GM21381 (cell line): ENCODE measurements at regions not wholly inside any gene's neighbourhood (a gene's known extent, or its start where the extent isn't known, plus 50 kb on each side); places are given as distances from the start of the nearest gene placed in this dataset.
"Not testable (repeated sequence)": the region's sequence is repeated elsewhere in the genome, so short reads cannot be mapped to it uniquely, and the experiment has no call there.

Source experiments
- ATAC-seq: cut with Tn5 transposase; IDR thresholded peaks from one replicate; pipeline ENCODE4 v1.9.1; 2021; ENCODE audit warnings: mild to moderate bottlenecking, moderate library complexity; ENCODE audit not compliant: unreplicated experiment

GRCh38 chr11:116070520-116070919 lies 566.3 kb upstream of the CADM1 start:
- ATAC-seq, result no peak

GRCh38 chr11:116066777-116067176 lies 562.6 kb upstream of the CADM1 start:
- no peak for ATAC-seq

GRCh38 chr11:116065986-116066385 lies 561.8 kb upstream of the CADM1 start:
- no peak for ATAC-seq

- ATAC-seq, result no peak
These were observed 561.1 kb upstream of the CADM1 start for GRCh38 chr11:116065191-116065895.

DNA sequence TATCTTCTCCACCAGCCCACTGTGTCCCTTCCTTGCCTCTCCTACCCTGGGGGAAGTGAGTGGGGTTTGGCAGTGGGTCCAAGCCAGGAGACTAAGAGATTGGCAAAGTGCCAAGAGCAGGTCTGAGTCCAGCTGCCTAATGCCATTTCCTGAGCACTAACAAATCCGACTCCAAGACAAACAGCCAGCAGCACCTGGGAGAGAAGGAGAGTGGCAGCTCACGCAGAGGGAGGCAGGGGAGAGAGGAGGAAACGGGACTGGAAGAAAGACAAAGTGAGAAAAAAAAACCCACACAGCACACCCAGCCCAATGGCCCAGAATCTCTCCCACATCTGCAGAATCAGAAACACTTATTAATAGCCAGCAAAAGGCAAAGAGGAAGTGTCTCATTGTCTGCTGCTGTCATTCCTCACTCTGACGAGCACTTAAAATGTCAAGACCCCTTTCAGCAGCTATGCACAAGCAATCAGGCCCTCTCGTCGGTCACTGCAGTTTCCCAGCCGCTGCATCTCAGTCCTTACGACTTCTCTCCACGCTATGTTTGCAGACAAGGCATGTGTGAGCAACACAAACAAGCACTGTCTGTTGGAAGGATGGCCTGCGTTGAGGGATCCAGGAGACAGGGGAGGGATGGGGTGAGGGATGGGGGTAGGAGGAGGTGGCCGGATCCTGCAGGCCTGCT lies 558.4 kb upstream of the CADM1 start:
- ATAC-seq, result no peak

DNA sequence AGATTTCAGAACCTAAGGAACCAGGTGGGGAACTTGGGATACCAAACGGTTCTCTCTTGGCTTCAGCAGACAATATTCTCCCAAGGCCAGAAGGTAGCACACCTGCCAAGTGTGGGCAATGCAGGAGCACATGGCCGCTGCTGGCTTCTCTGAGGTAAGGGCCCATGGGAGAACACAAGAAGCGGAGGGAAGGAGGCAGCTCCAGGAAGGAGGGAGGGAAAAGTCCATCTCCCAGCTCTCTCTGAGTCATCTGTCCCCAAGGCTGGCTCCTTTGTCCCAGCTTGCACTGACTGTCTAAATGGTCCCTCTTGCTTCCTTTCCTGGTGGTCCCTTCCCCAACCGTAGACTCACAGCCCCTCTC lies 557.9 kb upstream of the CADM1 start:
- ATAC-seq, result no peak

DNA sequence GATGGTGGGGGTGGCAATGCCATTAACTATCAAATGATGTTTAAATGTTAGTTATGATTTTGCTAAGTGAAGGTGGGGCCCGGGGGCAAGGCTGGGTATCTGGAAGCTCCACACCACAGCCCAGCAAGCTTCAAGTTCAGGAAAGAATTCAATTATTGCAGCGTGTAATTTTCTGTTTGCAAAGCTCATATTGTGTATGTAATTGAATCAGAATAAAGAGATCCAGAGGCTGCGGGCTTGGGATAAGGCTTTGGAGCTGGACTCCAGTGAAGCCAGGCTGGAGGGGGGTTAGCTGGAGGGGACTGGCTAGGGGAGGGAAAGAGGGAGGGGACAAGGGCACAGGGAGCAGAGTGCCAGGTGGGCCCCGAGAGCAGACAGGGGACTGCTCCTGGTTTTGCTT lies 557.1 kb upstream of the CADM1 start:
- ATAC-seq, result no peak

DNA sequence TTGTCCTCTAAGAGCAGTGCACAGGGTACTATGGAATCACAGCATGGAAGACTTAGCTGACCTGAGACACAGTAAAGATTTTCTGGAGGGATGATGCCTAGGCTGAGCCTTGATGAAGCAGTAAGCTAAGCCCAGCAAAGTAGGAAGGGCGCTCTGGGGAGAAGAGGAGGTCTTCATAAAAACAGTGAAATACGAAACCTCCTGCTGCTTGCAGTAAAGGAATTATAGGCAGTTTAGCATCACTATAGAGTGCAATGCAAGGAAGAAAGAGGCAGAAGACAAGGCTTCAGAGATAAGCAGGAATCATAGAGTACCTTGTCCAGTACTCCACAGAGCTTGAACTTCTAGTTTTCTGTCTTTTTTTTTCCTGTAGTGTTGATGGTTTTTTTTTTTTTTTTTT lies 555.7 kb upstream of the CADM1 start:
- ATAC-seq, result no peak

GRCh38 chr11:116057000-116057399 lies 552.8 kb upstream of the CADM1 start:
- no peak for ATAC-seq

- no peak for ATAC-seq
These were observed 550.8 kb upstream of the CADM1 start for GRCh38 chr11:116055064-116055463.

DNA sequence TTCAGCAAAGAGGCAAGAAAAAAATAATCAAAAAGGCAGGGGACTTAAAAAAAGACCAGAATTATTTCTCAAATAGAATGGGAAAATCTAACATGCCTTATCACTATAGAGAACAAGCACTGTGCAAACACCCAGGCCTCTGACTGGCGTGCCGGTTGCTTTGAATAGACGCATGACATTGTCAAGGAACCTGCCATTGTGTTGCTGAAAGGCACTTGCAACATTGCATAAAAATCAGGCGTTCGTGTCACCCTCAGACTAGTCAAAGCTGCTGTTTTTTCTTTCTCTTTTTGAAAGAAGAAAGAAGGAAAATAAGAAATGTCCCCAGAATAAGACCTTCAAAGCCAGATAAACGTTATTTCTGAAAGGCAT lies 549.3 kb upstream of the CADM1 start:
- no peak for ATAC-seq

DNA sequence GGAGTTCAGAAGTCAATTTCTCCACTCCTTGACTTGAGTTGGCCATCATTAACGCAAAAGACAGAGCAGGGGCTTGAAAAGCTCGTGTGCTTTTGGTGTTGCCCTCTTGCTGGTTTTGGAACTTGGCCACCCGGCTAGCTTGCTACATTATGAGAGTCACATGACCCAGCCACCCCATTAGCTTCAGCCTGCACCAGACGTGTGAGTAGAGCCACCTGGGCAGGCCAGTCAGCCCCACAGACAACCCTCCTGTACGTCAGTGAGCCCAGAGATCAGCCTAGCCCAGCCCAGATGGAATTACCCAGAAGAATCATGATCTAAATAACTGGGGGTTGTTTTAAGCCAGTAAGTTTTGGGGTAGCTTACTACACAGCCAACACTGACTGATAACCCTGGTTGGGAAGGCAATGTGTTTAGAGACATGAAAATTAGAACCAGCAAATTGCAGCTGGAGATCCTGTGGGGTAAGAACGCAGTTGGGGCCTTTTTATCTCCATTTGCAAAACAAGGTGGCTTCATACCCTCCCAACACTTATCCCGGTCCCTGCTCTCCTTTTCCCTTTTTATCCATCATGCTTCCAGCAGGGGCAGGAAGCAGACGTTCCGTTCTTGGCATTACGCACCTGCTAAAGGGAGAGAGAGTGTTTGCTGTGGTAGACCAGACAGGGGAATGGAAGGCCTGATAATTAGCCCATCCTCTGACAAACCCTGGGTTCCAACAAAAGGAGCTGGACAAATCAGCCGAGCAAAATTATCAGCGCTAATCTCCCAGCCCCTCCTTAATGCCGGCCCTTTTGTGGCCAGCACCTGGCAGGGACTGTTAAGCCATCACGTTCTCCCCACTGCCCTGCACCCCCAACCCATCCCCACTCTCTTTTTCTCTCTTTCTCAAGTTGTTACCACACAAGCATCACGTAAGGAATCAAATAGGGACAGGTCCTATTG lies 548.7 kb upstream of the CADM1 start:
- ATAC-seq, result no peak

DNA sequence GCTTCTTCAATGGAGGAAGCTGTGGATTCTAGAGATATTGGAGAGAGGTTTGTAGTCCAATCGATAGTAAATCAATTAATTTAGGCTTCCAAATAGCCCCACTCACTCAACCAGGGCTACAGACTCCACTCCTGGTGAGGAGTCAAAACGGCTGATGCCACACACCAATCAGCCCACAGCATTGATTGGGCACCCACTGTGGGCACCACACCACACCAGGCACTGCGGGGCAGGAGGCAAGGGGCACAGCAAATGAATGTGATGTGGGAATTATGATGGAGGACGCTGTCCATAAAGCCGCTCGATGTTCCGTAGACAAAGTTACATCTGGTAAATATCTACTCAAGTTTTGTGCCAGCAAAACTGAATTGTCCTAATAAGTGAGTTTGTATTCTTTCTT lies 547.3 kb upstream of the CADM1 start:
- ATAC-seq, result no peak

DNA sequence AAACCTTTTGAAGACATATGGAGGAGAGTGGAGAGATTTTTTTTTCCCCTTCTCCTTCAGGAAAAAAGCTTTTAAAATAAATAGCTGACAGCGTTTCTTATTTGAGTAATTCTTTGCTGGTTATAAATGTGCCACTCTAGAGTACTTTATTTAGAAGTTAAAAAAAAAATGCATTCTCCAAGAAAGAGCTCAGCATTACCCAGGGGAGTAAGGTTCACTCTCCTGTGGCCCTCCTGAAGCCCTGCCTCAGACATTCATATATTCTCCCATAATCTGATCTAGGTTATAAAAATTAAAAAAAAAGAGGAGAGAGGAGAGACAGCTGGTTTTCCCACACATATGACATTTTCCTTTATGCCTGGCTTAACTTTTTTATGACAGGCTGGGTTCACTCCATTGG lies 545.2 kb upstream of the CADM1 start:
- ATAC-seq, result no peak

GRCh38 chr11:116046127-116046526 lies 541.9 kb upstream of the CADM1 start:
- no peak for ATAC-seq

GRCh38 chr11:116044941-116045340 lies 540.7 kb upstream of the CADM1 start:
- ATAC-seq, result no peak

GRCh38 chr11:116044520-116044919 lies 540.3 kb upstream of the CADM1 start:
- no peak for ATAC-seq

- no peak for ATAC-seq
These were observed 539.6 kb upstream of the CADM1 start for GRCh38 chr11:116043857-116044256.

DNA sequence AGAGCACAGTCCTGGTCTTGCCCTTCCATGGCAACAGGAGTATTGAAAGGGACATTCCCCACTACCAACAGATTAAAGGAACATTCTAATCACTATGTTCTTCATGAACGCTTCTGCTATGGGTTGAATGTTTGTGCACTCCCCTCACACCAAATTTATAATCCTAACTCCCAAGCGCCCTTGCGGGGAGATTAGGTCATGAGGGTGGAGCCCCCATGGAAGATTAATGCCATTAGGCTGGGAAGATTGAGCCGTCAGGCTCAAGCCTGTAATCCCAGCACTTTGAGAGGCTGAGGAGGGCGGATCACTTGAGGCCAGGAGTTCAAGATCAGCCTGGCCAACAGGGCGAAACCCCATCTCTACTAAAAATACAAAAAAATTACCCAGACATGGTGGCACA lies 538.8 kb upstream of the CADM1 start:
- ATAC-seq, result not testable (repeated sequence)

DNA sequence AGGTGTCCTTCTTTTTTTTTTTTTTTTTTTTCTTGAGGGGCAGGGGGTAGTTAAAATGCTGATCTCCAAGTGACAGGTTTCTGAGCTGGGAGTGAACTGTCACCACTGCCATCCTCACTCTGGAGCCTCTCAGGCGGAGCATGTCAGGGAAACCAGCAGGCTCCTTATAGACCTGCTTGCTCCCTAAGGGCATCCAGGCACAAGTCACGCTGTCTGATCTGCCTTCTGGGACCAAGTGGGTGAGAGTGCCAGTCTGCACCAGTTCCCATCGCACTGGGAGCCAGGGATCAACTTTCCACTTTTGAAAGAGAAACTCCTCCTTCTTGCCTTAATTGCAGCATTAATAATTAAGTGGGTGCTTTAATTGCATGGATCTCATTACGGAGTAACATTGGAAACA lies 537.9 kb upstream of the CADM1 start:
- ATAC-seq, result no peak

DNA sequence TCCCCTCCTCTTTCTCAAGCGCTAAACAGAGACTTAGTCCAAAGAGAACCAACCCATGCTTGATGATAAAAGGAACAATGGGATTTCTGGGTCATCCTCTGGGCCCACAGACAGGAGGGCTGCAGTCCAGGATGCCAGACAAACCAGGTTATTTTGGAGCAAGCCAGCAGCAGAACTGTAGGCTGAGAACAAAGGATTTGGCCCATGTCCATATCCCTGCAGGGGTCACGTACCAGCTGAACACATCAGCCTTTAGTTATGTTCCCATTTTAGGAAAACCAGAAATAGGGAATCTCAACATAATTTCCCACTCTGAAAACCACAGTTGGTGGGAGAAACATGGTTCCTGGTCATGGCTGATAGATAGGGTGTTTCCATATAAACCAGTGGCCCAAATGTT lies 533.6 kb upstream of the CADM1 start:
- no peak for ATAC-seq

- no peak for ATAC-seq
These were observed 531.8 kb upstream of the CADM1 start for GRCh38 chr11:116035977-116036376.
